ENCODE measurements at regions not wholly inside any gene's neighbourhood (a gene's known extent, or its start where the extent isn't known, plus 50 kb on each side); places are given as distances from the start of the nearest gene placed in this dataset.

DNA sequence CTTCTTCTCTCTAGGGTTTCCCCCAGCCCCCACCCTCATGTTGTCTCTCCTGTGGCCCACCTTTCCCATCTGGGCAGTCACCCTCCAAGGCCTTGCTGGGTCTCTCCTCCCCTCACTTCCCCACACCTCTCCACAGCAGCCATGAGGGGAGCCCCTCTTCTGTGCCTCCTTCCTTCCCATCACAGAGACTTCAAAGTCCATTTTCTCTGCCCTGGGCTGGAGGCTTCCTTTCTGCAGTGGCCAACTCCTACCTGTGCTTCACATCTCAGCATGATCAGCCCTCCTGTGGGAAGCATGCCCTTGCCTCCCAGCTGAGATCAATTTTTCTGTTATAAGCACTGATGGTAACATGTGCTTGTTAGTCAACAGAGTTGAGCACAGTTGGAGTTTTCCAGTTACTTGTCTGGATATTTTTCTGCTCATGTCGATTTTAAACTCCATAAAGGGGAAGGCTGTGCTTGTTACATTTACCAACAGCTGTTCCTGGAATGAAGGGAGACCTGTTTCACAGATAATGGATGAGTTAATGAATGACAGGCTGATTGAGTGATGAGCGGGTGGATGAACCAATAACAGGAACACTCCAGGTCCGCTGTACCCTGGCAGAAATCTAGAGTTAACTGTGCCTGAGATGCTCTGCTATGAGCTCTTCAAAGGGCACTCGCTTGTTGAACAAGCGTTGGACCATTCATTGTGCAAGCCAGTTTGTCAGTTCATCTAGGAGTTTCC is 71.4 kb upstream of the PRSS58 start:
- TF ChIP-seq ZFP36 (IDR thresholded peaks at IDR 0.05; ENCODE audit: borderline replicate concordance, low read depth, low read length, partially characterized antibody): no peak
- TF ChIP-seq GMEB1 (CRISPR knock-in tag; IDR thresholded peaks at IDR 0.05; ENCODE audit: borderline replicate concordance): no peak
- TF ChIP-seq ZNF367 (CRISPR knock-in tag; IDR thresholded peaks at IDR 0.05; ENCODE audit: borderline replicate concordance): no peak
- TF ChIP-seq ZNF256 (CRISPR knock-in tag; conservative IDR thresholded peaks at IDR 0.05): no peak
- TF ChIP-seq EP300 (IDR thresholded peaks at IDR 0.05; ENCODE audit: low read depth in 2 of 2, low read length in 2 of 2): no peak
- TF ChIP-seq EP300 (CRISPR knock-in tag; IDR thresholded peaks at IDR 0.05; ENCODE audit: borderline replicate concordance): no peak
- no peak for TF ChIP-seq TBP (CRISPR knock-in tag; IDR thresholded peaks at IDR 0.05)
- no peak for TF ChIP-seq MAX (IDR thresholded peaks at IDR 0.05)
- no peak for TF ChIP-seq GTF3A (CRISPR knock-in tag; conservative IDR thresholded peaks at IDR 0.05)
- no peak for TF ChIP-seq ZNF337 (CRISPR knock-in tag; IDR thresholded peaks at IDR 0.05; ENCODE audit: borderline replicate concordance, low read depth)
- no peak for TF ChIP-seq ZNF775 (CRISPR knock-in tag; IDR thresholded peaks at IDR 0.05; ENCODE audit: borderline replicate concordance)
